Panc1 (cell line): ENCODE measurements at regions not wholly inside any gene's neighbourhood (a gene's known extent, or its start where the extent isn't known, plus 50 kb on each side); places are given as distances from the start of the nearest gene placed in this dataset.

ENCODE experiments used
- ATAC-seq: fragments of 200-7000 bp; cut with Tn5 transposase; 2 replicates; pipeline ENCODE4 v1.9.1; 2020; ENCODE audit warnings: mild to moderate bottlenecking, moderate library complexity
- BruUV-seq: library from RNA; stranded (reverse); fragments of 400-500 nt; replicated peaks from 2 replicates; lab custom pipeline; 2021; lab: Mats Ljungman, UMichigan
- CTCF ChIA-PET: fragments of 300-600 bp; sonication (Branson Sonifier 250); formaldehyde crosslinking; loops from one replicate; lab custom pipeline; 2022; ENCODE audit warnings: antibody characterized with exemption; lab: Charles Lee
- POLR2A ChIA-PET: fragments of 300-600 bp; sonication (Branson Sonifier 250); formaldehyde crosslinking; loops from one replicate; lab custom pipeline; 2022; ENCODE audit warnings: antibody characterized with exemption; lab: Charles Lee
- DNase-seq: peaks from one replicate; pipeline ENCODE4 v3.0.0-alpha.2; 2010; ENCODE audit warnings: low read depth, low spot score
- H3K27ac ChIP-seq: 2 replicates; pipeline ENCODE4 v1.5.1; 2011; ENCODE audit warnings: mild to moderate bottlenecking, low read length, inconsistent platforms
- H3K27me3 ChIP-seq: fragments of 200-500 bp; sonication (Bioruptor generic); 2 replicates; pipeline ENCODE4 v1.6.0; 2014; ENCODE audit warnings: low read length, inconsistent platforms; ENCODE audit not compliant: control insufficient read depth, insufficient read depth
- H3K36me3 ChIP-seq: fragments of 200-500 bp; sonication (Bioruptor generic); 2 replicates; pipeline ENCODE4 v1.5.1; 2014; ENCODE audit warnings: inconsistent platforms, mild to moderate bottlenecking, low read length, moderate library complexity; ENCODE audit not compliant: control insufficient read depth, insufficient read depth
- H3K4me1 ChIP-seq: 2 replicates; pipeline ENCODE4 v1.5.1; 2011; ENCODE audit warnings: inconsistent platforms, mild to moderate bottlenecking, low read length, moderate library complexity; ENCODE audit not compliant: control insufficient read depth, insufficient read depth
- H3K4me3 ChIP-seq, 2 experiments: 2 replicates each; pipeline ENCODE4 v1.5.1; 2011 to 2012; ENCODE audit warnings: low read depth in 2 of 2, low read length in 2 of 2, mild to moderate bottlenecking in 2 of 2, inconsistent platforms in 1 of 2, moderate library complexity in 1 of 2
- H3K9me3 ChIP-seq: fragments of 200-500 bp; sonication (Bioruptor generic); 2 replicates; pipeline ENCODE4 v1.5.1; 2014; ENCODE audit warnings: low read depth, mild to moderate bottlenecking, inconsistent platforms, low read length, moderate library complexity; ENCODE audit not compliant: control insufficient read depth, insufficient read depth
- POLR2AphosphoS5 ChIP-seq: IDR thresholded peaks from 2 replicates; pipeline ENCODE4 v1.6.1; 2012; ENCODE audit warnings: mild to moderate bottlenecking, low read depth, low read length, moderate library complexity
- SIN3A ChIP-seq: IDR thresholded peaks from 2 replicates; pipeline ENCODE4 v1.6.1; 2012; ENCODE audit warnings: low read depth, mild to moderate bottlenecking, low read length, moderate library complexity, borderline replicate concordance; ENCODE audit not compliant: insufficient read depth
- TCF7L2 ChIP-seq: IDR thresholded peaks from 2 replicates; pipeline ENCODE4 v1.6.1; 2011; ENCODE audit warnings: mild to moderate bottlenecking, low read depth, low read length, inconsistent platforms
- in situ Hi-C: cut with HindIII; loops from 2 replicates; pipeline ENCODE4 v1.10.0; 2016; ENCODE audit warnings: low sequenced_read_pairs, low pct_unique_long_range_greater_than_20kb
- intact Hi-C: fragments of 100-400 bp; cut with micrococcal nuclease; formaldehyde crosslinking; loops from one replicate; pipeline ENCODE4 v1.10.0; 2022; ENCODE audit not compliant: unreplicated experiment
- TF ChIP-seq, protein P1 (sequence below), 2 experiments: IDR thresholded peaks; 2 replicates each; pipeline ENCODE4 v1.6.1; 2011 to 2012; ENCODE audit warnings: low read depth in 2 of 2, control low read depth in 1 of 2, low read length in 1 of 2, mild to moderate bottlenecking in 1 of 2, moderate library complexity in 1 of 2; ENCODE audit not compliant: insufficient read depth in 1 of 2
- TF ChIP-seq, protein P2 (sequence below): fragments of 450-650 bp; IDR thresholded peaks from 2 replicates; pipeline ENCODE4 v1.5.1; 2017; ENCODE audit warnings: mild to moderate bottlenecking

DNA sequence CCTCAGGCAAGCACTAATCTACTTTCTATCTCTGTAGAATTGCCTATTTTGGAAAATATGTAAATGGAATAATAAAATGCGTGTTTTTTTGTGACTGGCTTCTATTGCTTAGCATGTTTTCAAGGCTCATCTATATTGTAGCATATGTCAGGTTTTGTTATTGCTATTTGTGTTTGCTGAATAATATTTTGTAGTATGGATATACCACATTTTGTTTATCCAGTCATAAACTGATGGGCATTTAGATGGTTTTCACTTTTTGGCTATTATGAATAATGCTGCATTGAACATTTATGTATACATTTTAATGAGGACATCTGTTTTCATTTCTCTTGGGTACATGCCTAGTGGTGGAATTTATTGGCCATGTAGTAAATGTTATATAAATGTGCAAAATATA, 183.3 kb upstream of the ZP4 start:
- Histone ChIP-seq H3K36me3 (no peaks in the 10 kb centered on the region), H3K4me3 (no peak overlapping the region), H3K27me3 (no peaks in the 10 kb centered on the region), H3K9me3 (no peaks in the 10 kb centered on the region), H3K27ac (no peak overlapping the region), H3K4me1 (no peaks in the 10 kb centered on the region)
- intact Hi-C loops: no loop called here
- DNase-seq (no peak), ATAC-seq (no peak)
- no TSS peak for BruUV-seq
- no peak for TF ChIP-seq POLR2AphosphoS5
- TF ChIP-seq TCF7L2: no peak
- no peak for TF ChIP-seq SIN3A
- TF ChIP-seq, protein P1, sequence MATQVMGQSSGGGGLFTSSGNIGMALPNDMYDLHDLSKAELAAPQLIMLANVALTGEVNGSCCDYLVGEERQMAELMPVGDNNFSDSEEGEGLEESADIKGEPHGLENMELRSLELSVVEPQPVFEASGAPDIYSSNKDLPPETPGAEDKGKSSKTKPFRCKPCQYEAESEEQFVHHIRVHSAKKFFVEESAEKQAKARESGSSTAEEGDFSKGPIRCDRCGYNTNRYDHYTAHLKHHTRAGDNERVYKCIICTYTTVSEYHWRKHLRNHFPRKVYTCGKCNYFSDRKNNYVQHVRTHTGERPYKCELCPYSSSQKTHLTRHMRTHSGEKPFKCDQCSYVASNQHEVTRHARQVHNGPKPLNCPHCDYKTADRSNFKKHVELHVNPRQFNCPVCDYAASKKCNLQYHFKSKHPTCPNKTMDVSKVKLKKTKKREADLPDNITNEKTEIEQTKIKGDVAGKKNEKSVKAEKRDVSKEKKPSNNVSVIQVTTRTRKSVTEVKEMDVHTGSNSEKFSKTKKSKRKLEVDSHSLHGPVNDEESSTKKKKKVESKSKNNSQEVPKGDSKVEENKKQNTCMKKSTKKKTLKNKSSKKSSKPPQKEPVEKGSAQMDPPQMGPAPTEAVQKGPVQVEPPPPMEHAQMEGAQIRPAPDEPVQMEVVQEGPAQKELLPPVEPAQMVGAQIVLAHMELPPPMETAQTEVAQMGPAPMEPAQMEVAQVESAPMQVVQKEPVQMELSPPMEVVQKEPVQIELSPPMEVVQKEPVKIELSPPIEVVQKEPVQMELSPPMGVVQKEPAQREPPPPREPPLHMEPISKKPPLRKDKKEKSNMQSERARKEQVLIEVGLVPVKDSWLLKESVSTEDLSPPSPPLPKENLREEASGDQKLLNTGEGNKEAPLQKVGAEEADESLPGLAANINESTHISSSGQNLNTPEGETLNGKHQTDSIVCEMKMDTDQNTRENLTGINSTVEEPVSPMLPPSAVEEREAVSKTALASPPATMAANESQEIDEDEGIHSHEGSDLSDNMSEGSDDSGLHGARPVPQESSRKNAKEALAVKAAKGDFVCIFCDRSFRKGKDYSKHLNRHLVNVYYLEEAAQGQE (IDR thresholded peaks at IDR 0.05; ENCODE audit: insufficient read depth in 1 of 2, low read depth in 2 of 2, low read length in 1 of 2): no peak
- TF ChIP-seq, protein P2, sequence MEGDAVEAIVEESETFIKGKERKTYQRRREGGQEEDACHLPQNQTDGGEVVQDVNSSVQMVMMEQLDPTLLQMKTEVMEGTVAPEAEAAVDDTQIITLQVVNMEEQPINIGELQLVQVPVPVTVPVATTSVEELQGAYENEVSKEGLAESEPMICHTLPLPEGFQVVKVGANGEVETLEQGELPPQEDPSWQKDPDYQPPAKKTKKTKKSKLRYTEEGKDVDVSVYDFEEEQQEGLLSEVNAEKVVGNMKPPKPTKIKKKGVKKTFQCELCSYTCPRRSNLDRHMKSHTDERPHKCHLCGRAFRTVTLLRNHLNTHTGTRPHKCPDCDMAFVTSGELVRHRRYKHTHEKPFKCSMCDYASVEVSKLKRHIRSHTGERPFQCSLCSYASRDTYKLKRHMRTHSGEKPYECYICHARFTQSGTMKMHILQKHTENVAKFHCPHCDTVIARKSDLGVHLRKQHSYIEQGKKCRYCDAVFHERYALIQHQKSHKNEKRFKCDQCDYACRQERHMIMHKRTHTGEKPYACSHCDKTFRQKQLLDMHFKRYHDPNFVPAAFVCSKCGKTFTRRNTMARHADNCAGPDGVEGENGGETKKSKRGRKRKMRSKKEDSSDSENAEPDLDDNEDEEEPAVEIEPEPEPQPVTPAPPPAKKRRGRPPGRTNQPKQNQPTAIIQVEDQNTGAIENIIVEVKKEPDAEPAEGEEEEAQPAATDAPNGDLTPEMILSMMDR: no peak
- POLR2A ChIA-PET: no interaction called here
- CTCF ChIA-PET: no interaction called here
- in situ Hi-C loops: no loop called here

DNA sequence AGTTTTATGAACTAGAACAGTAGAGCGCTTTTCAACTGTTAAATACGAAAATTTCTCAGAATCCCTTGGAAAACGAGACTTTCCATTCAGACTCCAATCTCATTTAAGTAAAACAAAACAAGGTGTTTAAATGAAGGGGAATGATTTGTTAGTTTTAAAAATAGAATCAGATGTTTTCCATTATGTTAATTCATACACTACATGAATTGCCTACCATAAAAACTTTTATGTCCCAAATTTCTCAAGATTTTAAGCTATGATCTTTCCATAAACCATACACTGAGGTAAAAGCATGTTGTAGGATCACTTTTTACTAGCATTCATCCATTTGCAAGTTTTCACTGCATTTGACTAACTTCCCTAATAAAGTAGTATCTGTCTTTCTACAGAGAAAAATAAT, 180.3 kb upstream of the ZP4 start:
- POLR2A ChIA-PET: no interaction called here
- H3K36me3 ChIP-seq: no peaks in the 10 kb centered on the region
- no peaks in the 10 kb centered on the region for H3K9me3 ChIP-seq
- BruUV-seq: no TSS peak
- H3K4me1 ChIP-seq: no peaks in the 10 kb centered on the region
- CTCF ChIA-PET: no interaction called here
- H3K27me3 ChIP-seq: no peaks in the 10 kb centered on the region
- no peak overlapping the region for H3K27ac ChIP-seq
- DNase-seq (no peak), ATAC-seq (no peak)
- no peak overlapping the region for H3K4me3 ChIP-seq
- intact Hi-C loops: no loop called here
- TF ChIP-seq, protein P2: no peak
- no peak for TF ChIP-seq POLR2AphosphoS5
- no peak for TF ChIP-seq SIN3A
- TF ChIP-seq TCF7L2: no peak
- TF ChIP-seq, protein P1 (IDR thresholded peaks at IDR 0.05; ENCODE audit: insufficient read depth in 1 of 2, low read depth in 2 of 2, low read length in 1 of 2): no peak
- in situ Hi-C loops: no loop called here
